Activated naive CD8-positive, alpha-beta T cell (primary cell): ENCODE measurements at regions not wholly inside any gene's neighbourhood (a gene's known extent, or its start where the extent isn't known, plus 50 kb on each side); places are given as distances from the start of the nearest gene placed in this dataset.
"Not testable (repeated sequence)": the region's sequence is repeated elsewhere in the genome, so short reads cannot be mapped to it uniquely, and the experiment has no call there.

Source experiments
- H3K27ac Mint-ChIP-seq: one replicate; pipeline ENCODE4 v1.8.0; 2021; ENCODE audit warnings: mixed read lengths
- H3K27me3 Mint-ChIP-seq: one replicate; pipeline ENCODE4 v1.8.0; 2021; ENCODE audit warnings: mixed read lengths
- H3K36me3 Mint-ChIP-seq: one replicate; pipeline ENCODE4 v1.8.0; 2021; ENCODE audit warnings: mixed read lengths
- H3K4me1 Mint-ChIP-seq: one replicate; pipeline ENCODE4 v1.8.0; 2021; ENCODE audit warnings: low read depth, mixed read lengths
- H3K4me3 Mint-ChIP-seq: one replicate; pipeline ENCODE4 v1.8.0; 2021; ENCODE audit warnings: mild to moderate bottlenecking, mixed read lengths
- H3K9me3 Mint-ChIP-seq: one replicate; pipeline ENCODE4 v1.8.0; 2021; ENCODE audit warnings: low read depth, mixed read lengths

GRCh38 chr1:121068738-121069499 is 115.2 kb downstream of the FAM72B start:
- not testable (repeated sequence) for H3K4me1 Mint-ChIP-seq, H3K4me3 Mint-ChIP-seq, H3K36me3 Mint-ChIP-seq, H3K9me3 Mint-ChIP-seq, H3K27ac Mint-ChIP-seq, H3K27me3 Mint-ChIP-seq

DNA sequence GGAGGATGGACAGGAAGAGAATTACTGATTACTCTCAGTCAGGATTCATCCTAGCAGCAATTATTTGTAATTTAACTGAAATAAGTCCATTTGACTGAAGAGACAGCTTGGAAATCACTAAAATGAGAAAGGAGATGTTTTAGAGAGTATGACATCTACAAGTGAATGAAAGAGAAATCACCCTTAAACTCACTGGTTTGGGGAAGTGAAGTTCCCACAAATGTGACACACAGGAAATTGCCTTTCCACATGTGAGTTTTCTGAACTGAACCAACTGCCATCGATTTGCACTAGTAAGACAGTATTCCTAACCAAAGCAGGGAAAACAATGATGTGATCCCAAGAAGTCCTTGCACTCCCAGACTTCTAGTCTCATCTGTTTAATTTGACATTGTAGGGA is 110.3 kb downstream of the FAM72B start:
- H3K36me3 Mint-ChIP-seq, H3K4me3 Mint-ChIP-seq, H3K27me3 Mint-ChIP-seq, H3K4me1 Mint-ChIP-seq, H3K27ac Mint-ChIP-seq, H3K9me3 Mint-ChIP-seq: not testable (repeated sequence)

DNA sequence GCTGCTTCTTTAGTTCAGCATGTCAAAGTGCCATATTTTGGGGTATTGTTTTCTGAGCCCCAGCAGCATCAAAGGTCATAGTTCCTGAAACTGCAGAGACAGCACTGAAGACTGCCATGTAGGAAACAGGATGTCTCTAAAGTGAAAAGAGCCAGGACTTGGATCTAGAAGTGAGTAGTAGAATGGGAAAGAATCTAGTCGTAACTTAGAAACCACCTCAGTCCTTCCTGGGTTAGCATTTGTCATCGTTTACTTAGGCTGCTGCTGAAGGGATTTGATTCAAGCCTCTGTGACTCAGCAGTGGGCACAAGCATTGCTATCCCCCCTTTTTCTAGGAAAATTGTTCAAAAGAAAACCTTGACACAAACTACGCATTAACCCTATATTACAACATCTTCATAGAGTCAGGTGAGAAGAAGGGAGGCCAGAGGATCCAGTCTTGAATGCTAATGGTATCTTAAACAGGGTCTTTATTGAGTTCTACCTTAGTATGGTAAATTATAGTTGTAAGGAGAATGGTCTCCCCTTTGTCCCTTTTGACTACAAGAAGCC is 108.8 kb downstream of the FAM72B start:
- H3K9me3 Mint-ChIP-seq, result not testable (repeated sequence)

GRCh38 chr1:121076674-121077073 is 107.5 kb downstream of the FAM72B start:
- not testable (repeated sequence) for H3K36me3 Mint-ChIP-seq, H3K27me3 Mint-ChIP-seq, H3K9me3 Mint-ChIP-seq
- Mint-ChIP-seq H3K27ac (peak overlapping the region; percentile 94), H3K4me1 (peaks cover 14% of the 10 kb centered on the region), H3K4me3 (peak overlapping the region; percentile 56)

More for the DNA sequence above, 108.8 kb downstream of the FAM72B start:
- not testable (repeated sequence) for H3K27ac Mint-ChIP-seq, H3K36me3 Mint-ChIP-seq, H3K4me1 Mint-ChIP-seq, H3K27me3 Mint-ChIP-seq, H3K4me3 Mint-ChIP-seq

GRCh38 chr1:121079655-121080054 is 104.5 kb downstream of the FAM72B start:
- H3K27me3 Mint-ChIP-seq, H3K9me3 Mint-ChIP-seq, H3K36me3 Mint-ChIP-seq, H3K4me3 Mint-ChIP-seq: not testable (repeated sequence)
- Mint-ChIP-seq H3K4me1 (peaks cover 15% of the 10 kb centered on the region), H3K27ac (peak overlapping the region; percentile 4)

GRCh38 chr1:121080197-121080903 is 103.8 kb downstream of the FAM72B start:
- not testable (repeated sequence) for H3K27me3 Mint-ChIP-seq, H3K27ac Mint-ChIP-seq, H3K9me3 Mint-ChIP-seq, H3K36me3 Mint-ChIP-seq
- Mint-ChIP-seq H3K4me3 (peak overlapping the region; percentile 38), H3K4me1 (peaks cover 15% of the 10 kb centered on the region)

- Mint-ChIP-seq H3K4me1 (peaks cover 15% of the 10 kb centered on the region), H3K4me3 (peak overlapping the region; percentile 38)
- not testable (repeated sequence) for H3K9me3 Mint-ChIP-seq, H3K27me3 Mint-ChIP-seq, H3K36me3 Mint-ChIP-seq, H3K27ac Mint-ChIP-seq
These were observed 103.3 kb downstream of the FAM72B start for GRCh38 chr1:121080904-121081264.

- H3K36me3 Mint-ChIP-seq, H3K9me3 Mint-ChIP-seq, H3K27ac Mint-ChIP-seq, H3K4me3 Mint-ChIP-seq, H3K27me3 Mint-ChIP-seq: not testable (repeated sequence)
- H3K4me1 Mint-ChIP-seq, result peaks cover 12% of the 10 kb centered on the region
These were observed 102.4 kb downstream of the FAM72B start for GRCh38 chr1:121081625-121082199.

DNA sequence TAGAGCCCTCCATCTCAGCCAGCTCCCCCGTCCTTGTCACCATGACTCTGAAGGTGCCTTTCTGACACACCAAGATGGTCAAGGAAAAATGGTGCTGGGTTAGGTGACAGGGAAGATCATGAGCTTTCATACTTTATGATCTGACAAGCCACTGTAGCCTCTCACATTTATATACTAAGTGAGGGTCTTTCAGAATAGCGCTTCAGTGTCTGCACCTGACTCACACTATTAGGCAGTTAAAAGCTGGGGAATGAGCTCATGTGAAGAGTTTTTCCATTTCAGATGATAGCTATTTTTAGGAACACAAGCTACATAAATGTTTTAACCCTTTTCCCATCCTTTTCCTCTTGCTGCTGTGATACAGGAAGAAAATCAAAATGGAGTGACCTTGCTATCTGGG is 101.1 kb downstream of the FAM72B start:
- peaks cover 12% of the 10 kb centered on the region for H3K4me1 Mint-ChIP-seq

DNA sequence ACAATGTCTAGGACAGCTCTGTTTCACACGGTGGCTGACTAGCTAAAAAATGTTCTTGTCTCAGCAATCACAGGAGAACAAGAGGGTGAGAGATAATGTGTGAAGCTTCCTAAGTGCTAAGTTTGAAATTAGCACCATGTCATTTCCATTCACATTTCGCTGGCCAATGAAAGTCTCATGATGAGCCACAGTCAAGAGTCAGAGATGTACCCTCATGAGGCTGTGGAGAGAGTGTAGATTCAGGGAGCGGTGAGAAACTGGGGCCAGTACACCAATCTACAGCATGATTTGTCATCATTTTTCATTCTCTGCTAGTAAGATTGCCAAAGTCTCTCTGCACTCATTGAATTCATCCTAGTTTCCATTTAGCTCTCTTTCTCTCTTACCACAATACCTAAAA is 97.9 kb downstream of the FAM72B start:
- H3K4me3 Mint-ChIP-seq, H3K4me1 Mint-ChIP-seq, H3K36me3 Mint-ChIP-seq, H3K27ac Mint-ChIP-seq, H3K27me3 Mint-ChIP-seq, H3K9me3 Mint-ChIP-seq: not testable (repeated sequence)

More for the DNA sequence above, 101.1 kb downstream of the FAM72B start:
- not testable (repeated sequence) for H3K9me3 Mint-ChIP-seq, H3K4me3 Mint-ChIP-seq, H3K27ac Mint-ChIP-seq, H3K36me3 Mint-ChIP-seq, H3K27me3 Mint-ChIP-seq

GRCh38 chr1:121087221-121087620 is 96.9 kb downstream of the FAM72B start:
- H3K4me3 Mint-ChIP-seq, H3K4me1 Mint-ChIP-seq: not testable (repeated sequence)

GRCh38 chr1:121088568-121088967 is 95.6 kb downstream of the FAM72B start:
- H3K4me3 Mint-ChIP-seq, H3K27ac Mint-ChIP-seq, H3K27me3 Mint-ChIP-seq: not testable (repeated sequence)

More at GRCh38 chr1:121087221-121087620, 96.9 kb downstream of the FAM72B start:
- not testable (repeated sequence) for H3K9me3 Mint-ChIP-seq, H3K27ac Mint-ChIP-seq, H3K36me3 Mint-ChIP-seq, H3K27me3 Mint-ChIP-seq

DNA sequence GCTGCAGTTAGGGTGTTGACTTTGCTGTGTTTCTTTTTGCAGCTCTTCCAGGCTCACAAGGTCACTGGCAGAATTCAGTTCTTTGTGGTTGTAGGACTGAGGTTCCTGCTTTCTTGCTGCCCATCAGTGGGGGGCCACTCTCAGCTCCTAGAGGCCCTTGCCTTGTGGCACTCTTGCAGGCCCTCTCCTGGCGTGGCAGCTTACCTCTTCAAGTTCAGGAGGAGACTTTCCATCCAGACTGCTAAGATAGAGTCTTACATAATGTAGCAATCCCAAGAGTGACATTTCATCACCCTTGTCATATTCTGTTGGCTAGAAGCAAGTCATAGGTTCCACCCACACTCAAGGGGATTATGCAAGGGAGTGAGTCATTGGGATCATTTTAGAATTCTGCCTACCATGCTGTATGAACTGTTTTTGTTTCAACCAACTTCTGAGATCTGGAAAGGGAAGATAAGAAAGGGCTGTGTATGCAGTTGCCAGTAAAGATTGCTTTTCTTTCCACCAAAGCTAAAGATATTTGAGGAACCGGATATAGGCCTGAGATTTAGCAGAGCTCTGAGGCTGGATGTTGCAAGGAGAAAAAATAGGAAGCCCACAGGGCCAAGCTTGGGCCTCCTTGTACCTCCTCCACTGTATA is 91.7 kb downstream of the FAM72B start:
- not testable (repeated sequence) for H3K4me3 Mint-ChIP-seq, H3K36me3 Mint-ChIP-seq, H3K9me3 Mint-ChIP-seq, H3K4me1 Mint-ChIP-seq, H3K27ac Mint-ChIP-seq, H3K27me3 Mint-ChIP-seq

More at GRCh38 chr1:121088568-121088967, 95.6 kb downstream of the FAM72B start:
- H3K36me3 Mint-ChIP-seq, H3K9me3 Mint-ChIP-seq, H3K4me1 Mint-ChIP-seq: not testable (repeated sequence)

- not testable (repeated sequence) for H3K4me1 Mint-ChIP-seq, H3K9me3 Mint-ChIP-seq, H3K36me3 Mint-ChIP-seq, H3K4me3 Mint-ChIP-seq, H3K27me3 Mint-ChIP-seq, H3K27ac Mint-ChIP-seq
These were observed 89.1 kb downstream of the FAM72B start for GRCh38 chr1:121095014-121095413.

DNA sequence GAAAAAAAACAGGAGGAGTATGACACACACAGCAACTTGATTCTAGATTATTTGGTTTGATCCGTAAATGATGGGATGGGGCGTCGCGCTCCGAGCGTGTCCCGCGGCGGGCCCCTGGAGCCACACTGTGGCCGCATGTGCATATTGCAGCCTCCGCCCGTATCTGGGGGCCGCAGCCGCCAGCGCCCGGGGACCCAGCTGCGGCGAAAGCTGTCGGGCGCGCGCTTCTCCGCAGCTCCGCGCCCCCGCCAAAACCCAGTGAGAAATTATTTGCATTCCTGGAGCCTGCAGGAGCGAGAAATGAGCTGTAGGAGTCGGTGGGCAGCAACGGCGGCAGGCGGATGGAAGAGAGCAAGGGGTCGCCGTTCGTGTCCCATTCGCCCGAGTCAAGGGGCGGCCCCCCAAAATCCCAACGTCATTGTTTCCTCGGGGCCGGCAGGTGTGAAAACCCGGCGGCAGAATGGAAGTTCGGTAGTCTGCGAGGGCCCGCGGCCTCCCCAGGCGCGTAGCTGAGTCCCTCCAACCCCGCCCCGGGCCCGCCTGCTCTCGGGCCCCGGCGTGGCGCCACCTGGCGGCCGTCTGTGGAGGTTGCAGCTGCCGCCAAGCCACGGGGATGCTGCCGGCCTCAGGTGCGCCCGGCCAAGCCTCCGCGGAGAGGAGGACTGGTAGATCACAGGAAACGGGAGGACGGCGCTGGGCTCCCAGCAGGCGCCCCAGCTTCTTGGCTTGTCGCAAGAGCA is 86.8 kb downstream of the FAM72B start:
- not testable (repeated sequence) for H3K9me3 Mint-ChIP-seq, H3K4me1 Mint-ChIP-seq, H3K36me3 Mint-ChIP-seq, H3K27me3 Mint-ChIP-seq, H3K4me3 Mint-ChIP-seq, H3K27ac Mint-ChIP-seq
